Stimulated activated CD4-positive, alpha-beta T cell treated with anti-CD3 and anti-CD28 coated beads, Interleukin-2, amount 100 ng/mL, for 4 hours (primary cell): ENCODE measurements at regions not wholly inside any gene's neighbourhood (a gene's known extent, or its start where the extent isn't known, plus 50 kb on each side); places are given as distances from the start of the nearest gene placed in this dataset.

Experiments used
- DNase-seq: peaks from one replicate; pipeline ENCODE4 v3.0.0-alpha.2; 2020; ENCODE audit warnings: low read depth

DNA sequence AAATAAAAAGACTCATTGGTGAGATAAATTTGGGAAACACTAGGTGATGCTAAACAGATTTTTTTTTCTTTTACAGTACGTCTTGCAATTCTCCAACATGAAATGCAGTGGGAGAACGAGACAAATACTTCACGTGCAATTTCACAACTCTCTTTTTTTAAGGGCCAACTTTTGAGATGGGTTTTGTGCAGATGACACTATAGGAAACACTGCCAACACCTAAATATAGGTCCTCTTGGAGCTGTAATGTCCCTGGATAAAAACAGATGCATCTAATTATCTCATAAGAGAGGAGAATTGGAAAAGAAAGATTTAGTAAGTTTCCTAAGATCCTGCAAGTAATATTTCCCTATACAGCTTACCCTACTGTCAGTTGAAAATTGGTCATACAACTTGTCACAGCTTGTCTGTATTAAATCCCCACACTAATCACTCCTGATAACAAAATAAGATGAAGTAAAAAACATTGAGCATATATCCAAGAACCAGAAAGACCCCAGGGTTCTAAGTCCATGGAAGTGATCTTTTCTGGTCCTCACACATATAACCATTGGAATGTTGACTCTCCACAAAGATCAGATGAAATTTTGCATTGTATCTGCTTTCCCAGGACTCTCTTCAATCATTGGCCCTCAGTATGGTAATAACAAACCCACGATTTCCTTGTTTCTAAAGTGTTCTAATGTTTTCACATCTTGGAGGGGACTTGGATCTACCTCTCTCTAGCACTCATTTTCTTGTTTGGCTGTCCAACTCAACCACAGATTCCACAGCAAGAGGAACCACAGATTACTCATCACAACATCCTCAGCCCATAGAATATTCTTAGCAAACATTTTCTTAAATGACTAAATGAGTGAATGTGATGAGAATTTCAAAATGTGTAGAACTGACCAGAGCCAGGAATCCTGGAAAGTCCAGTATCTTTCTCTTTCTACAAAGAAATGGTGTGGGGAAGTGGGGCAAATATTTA lies 769.4 kb upstream of the USP15 start:
- no peak for DNase-seq

DNA sequence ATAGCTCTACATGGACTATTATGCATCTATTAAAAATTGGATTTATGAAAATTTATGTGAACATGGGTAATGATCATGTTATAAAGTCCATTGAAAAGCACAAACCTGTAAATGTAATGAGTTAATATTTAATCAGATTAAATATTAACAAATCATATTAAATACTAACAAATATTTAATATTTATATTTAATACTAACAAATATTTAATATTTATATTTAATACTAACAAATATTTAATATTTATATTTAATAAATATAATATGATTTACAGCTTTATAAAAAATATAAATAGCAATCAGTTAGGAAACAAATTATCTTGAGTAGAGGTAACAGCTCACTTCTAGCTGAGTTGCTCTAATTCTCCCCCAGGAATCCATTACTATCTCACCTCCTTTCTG lies 758.0 kb upstream of the USP15 start:
- DNase-seq = no peak

DNA sequence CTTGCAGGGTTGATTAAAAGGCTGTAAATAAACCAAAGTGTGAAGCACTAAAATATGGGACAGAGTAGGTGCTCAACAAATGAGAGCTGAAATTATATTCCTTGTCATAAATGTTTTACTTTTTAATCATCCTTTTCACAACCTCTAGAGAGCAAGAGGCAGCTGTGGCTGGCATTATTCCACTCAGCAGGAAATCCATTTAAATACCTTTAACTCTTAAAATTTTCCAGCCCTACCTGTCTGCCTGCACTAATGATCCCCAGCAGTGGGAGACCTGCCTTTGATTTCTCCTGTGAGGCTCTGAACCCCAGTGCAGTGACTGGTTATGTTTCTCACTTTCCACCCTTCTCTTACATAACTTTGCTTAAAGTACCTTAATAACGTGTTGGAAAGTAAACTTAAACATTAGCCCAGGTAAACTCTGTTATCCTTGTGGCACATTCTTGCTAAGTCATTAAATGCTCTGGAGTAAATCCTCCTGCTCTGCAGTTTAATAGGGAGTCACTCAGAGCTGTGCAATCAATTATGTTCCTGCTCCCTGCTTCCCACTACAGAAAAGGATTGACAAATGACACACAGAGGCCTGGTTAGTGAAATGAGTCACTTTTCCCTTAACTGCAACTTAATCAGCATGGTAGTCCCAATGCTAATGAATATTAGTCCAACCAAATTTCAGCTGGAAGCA lies 755.7 kb upstream of the USP15 start:
- DNase-seq = no peak

DNA sequence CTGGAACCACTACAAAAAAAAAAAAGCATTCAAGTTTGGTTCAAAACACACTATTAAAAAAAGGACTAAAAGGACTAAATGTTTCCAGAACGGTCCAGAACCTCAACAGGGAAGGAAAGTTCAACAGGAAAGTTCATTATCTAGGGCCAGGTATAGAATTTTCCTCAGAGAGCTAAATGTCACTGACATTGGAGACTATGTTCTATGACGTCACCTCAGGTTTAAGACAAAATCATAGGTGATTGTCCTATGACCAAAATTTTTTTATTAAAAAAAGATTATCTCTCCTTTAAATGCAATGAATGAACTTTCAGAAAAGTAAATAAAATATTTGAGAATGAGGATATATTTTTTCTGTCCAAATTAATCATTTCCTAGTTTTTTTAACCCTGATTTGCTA lies 746.7 kb upstream of the USP15 start:
- DNase-seq = no peak

DNA sequence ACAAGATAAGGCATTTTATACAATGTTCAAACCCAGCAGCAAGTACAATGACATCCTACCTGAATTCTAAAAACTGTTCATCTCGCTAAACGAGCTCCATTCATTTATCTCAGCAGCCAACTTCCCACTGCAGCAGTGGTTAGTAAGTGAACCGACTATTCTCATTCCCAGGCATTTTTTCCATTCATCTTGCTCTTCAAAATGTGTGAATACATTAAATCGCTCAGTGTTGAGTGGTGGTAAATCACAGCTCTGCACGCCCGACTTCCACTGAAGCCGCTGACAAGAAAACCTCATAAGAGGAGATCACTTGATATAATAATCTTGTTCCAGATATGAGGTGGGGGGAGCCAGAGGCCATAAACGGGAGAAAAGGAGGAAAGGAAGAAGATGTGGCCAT lies 746.2 kb upstream of the USP15 start:
- no peak for DNase-seq

DNA sequence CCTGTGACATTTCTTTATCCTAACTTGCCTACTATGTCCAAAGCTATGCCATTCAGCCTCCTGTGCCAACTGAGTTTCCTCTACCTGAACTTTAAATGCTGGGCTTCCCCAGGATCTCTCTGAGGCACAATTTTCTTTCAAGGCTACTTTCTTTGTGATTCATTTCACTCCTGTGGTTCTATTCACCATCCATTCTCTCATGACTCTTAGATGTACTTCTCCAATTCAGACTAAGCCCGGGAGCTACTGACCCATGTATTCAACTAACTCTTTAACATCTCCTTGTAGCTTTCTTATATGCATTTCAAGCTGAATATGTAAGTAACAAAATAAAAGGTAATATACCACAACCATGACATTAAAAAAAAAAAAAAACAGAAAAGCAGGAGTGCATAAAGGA lies 738.9 kb upstream of the USP15 start:
- no peak for DNase-seq

DNA sequence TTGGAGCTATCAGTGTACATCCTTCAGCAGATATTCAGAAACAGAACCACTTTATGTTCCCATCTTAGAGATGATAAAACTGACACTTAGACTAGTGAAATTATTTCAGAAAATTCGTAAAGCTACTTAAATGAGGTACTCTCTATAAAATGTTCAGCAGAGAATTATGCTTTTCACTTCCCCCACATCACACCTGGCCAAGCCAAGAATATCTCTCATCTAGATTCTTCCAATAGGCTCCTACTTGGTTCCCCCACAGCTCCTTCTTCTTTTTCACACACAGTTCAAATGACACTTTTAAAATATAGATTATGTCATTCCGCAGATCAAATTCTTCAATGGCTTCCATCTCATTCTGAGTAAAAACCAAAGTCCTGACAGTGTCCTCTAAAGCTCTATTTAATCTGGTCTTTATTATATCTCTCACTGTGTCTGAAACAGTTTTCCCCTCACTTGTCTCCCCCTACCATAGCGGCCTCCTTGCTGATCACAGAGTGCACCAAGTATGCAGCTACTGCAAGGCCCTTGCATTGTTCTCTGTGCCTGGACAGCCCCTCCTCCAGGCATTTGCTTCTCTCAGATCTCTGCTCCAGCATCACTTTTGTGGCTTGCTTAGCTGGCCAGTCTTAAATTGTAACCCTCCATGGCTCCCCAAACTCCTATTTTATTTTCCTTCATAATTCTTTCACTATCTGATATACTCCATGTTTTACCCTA lies 736.8 kb upstream of the USP15 start:
- no peak for DNase-seq

GRCh38 chr12:61524851-61525250 lies 735.4 kb upstream of the USP15 start:
- no peak for DNase-seq

DNA sequence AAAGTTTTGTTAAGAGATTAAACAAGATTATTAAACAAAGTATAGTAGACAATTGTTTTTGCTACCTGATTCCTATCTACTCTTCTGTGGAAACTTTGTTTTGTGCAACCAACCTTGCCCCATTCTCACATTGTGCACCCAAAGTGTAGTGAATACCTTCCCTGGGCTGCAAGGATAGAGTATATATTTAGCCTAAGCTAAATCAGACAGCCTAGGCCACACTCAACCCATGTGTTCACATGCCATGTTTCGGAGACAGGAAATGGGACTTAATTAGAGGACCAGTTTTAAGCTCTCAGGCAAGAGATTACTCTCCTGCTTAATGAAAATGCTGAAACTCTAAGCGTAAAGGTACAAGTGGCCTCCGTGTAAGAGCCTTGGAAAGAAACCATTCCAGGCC lies 734.9 kb upstream of the USP15 start:
- DNase-seq = no peak

DNA sequence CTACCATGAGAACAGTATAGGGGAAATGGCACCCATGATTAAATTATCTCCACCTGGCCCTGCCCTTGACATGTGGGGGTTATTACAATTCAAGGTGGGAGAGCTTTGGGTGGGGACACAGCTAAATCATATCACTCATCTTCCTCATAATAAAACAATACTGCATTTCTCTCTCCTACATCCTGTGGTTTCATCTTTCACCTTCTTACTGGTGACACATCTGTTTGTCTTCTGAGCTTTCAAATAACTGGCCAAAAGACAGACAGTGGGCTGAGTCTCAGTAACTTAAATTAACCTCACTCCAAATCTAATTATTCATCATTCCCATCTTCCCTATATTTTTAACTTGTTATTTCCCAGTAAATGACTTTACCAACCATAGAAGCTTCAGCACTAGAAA lies 729.7 kb upstream of the USP15 start:
- no peak for DNase-seq

- no peak for DNase-seq
Observed at GRCh38 chr12:61531195-61531594, 729.0 kb upstream of the USP15 start.

DNA sequence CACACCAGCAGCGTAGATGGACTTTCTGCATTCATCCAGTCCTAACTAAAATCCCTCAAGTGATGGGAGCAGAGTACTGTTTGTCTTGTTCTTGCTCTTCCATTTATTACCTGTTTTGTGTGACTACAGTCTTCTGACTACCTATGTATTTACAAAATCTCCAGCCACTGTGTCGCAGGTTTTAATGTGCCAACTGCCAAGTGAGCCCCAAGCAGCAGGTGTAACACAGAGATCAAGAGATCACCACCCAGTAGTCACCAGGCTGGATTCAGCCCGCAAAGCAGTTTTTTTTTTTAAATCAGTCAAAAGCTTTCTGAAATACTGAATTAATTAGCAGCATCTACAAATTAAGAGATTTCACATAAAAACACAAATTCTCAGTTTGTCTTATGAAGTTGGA lies 724.1 kb upstream of the USP15 start:
- DNase-seq = no peak

DNA sequence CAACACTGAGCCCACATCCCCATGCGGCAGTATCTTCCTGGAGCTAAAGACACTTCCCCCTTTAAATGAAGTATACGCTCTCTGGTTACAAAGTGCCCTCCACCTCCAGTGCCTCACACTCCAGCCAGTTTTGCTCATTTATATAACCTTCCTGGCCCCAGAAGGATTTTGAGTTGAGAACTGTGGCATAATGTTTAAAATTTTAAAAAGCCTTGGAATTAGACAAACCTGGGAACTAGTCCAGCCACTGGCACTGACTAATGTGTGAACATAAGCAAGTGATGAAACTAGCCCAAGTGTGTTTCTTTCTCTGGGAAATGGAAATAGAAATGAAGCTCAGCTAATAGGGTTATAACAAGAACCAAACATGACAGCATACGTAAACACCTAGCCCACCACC lies 723.7 kb upstream of the USP15 start:
- DNase-seq = no peak

- no peak for DNase-seq
Observed at GRCh38 chr12:61538951-61539350, 721.3 kb upstream of the USP15 start.

GRCh38 chr12:61542551-61542950 lies 717.7 kb upstream of the USP15 start:
- no peak for DNase-seq

DNA sequence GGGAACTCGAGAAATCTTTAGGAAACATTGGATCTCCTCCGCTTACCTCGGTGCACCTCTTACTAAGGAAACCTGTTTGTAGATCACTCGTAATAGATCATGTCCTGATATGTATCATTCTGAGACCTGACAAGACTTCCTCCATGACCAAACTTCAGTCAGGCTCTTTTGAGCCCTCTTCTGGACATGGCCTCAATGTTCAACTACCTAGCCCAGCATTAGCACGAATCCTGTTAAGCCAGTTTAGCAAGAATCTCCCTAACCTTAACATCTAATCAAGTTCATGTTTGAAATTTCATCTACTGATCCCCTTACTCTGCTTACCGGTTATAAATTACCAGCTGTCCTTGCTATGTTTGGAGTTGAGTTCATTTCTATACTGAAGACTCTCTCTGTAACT lies 713.9 kb upstream of the USP15 start:
- no peak for DNase-seq

DNA sequence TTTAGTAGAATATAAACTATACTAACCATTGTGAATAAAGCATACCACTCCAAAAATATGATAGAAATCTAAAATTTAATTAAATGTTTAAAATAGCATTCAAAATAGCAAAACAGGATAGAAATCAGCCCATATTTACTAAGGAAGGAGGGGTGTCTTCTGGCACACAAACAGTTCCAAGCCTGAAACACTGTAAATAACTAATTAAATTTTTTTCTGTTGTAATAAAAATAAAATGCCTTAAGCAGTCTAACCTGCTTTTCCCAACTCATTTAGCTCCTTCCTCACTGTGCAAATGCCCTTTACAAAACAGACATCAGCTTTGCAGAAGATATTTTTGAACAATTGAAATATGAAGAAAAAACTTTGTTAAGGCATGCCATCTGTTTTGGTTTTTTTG lies 707.1 kb upstream of the USP15 start:
- no peak for DNase-seq

GRCh38 chr12:61554268-61555008 lies 705.8 kb upstream of the USP15 start:
- DNase-seq = no peak

- DNase-seq = no peak
Observed at GRCh38 chr12:61563665-61564450, 696.3 kb upstream of the USP15 start.

- DNase-seq = no peak
Observed at GRCh38 chr12:61564466-61564865, 695.7 kb upstream of the USP15 start.

- DNase-seq = no peak
Observed at GRCh38 chr12:61566183-61566582, 694.0 kb upstream of the USP15 start.
